GM13977 (cell line): ENCODE measurements at regions not wholly inside any gene's neighbourhood (a gene's known extent, or its start where the extent isn't known, plus 50 kb on each side); places are given as distances from the start of the nearest gene placed in this dataset.
A peak's percentile ranks its signal among the peaks of the same experiment; 100 is the strongest.

Experiments
- DNase-seq: peaks from one replicate; pipeline ENCODE4 v3.0.0; 2012; ENCODE audit warnings: low spot score
- in situ Hi-C: fragments of 300-500 bp; cut with MboI; formaldehyde crosslinking; loops from one replicate; pipeline ENCODE4 v1.12.0; 2022; ENCODE audit warnings: low sequenced_read_pairs, low pct_unique_long_range_greater_than_20kb, mixed read lengths, inconsistent platforms; ENCODE audit not compliant: unreplicated experiment
- TF ChIP-seq, protein P1 (sequence below): IDR thresholded peaks from 2 replicates; pipeline ENCODE4 v1.5.1; 2012; ENCODE audit warnings: mild to moderate bottlenecking, control low read depth; ENCODE audit not compliant: insufficient read depth; ENCODE audit errors: extremely low read depth, missing control alignments

DNA sequence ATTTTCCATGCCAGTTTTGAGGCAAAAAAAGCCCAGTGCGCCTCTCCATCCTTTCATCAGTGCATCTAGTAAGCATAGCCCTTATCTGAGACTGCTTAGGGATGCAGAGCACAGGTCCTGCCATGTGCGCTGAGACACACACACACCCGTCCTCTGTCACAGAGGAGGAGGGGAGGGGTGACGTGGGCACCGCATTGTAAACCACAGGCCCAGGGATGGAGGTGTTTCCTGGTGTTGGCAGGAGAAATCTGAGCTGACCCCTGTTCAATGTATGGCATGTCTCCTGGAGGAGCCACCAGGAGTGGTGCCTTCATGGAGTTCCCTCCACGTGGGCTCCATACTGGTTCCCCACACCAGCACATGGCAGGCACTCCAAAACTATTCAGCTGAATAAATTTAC lies 65.8 kb upstream of the HELT start:
- no peak for DNase-seq
- in situ Hi-C loops = no loop called here
- TF ChIP-seq, protein P1, sequence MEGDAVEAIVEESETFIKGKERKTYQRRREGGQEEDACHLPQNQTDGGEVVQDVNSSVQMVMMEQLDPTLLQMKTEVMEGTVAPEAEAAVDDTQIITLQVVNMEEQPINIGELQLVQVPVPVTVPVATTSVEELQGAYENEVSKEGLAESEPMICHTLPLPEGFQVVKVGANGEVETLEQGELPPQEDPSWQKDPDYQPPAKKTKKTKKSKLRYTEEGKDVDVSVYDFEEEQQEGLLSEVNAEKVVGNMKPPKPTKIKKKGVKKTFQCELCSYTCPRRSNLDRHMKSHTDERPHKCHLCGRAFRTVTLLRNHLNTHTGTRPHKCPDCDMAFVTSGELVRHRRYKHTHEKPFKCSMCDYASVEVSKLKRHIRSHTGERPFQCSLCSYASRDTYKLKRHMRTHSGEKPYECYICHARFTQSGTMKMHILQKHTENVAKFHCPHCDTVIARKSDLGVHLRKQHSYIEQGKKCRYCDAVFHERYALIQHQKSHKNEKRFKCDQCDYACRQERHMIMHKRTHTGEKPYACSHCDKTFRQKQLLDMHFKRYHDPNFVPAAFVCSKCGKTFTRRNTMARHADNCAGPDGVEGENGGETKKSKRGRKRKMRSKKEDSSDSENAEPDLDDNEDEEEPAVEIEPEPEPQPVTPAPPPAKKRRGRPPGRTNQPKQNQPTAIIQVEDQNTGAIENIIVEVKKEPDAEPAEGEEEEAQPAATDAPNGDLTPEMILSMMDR = no peak

DNA sequence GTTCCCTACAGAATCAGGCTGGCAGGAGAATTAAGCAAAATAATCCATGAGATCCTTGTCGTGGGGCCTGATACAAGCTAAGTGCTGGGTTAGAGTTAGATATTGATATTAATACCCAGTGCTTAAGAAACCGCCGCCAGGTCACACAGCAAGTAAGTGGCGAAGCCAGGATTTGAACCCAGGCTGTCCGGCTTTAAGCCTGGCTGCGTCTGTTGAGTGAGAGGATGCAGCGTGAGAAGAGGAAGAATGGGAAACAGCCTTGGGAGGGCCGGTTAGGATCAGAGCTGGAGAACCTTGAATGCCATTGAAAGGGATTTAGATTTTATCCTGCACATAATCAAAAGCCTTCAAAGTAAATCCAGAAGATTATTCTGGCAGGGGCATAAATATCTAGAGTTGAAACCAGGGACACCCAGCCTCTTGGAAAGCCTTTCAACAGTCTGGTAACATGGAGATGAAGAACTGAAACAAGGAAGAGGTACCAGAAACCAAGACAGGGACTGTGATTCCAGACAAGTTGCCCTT lies 64.8 kb upstream of the HELT start:
- no peak for DNase-seq
- TF ChIP-seq, protein P1 = no peak
- in situ Hi-C loops = no loop called here

DNA sequence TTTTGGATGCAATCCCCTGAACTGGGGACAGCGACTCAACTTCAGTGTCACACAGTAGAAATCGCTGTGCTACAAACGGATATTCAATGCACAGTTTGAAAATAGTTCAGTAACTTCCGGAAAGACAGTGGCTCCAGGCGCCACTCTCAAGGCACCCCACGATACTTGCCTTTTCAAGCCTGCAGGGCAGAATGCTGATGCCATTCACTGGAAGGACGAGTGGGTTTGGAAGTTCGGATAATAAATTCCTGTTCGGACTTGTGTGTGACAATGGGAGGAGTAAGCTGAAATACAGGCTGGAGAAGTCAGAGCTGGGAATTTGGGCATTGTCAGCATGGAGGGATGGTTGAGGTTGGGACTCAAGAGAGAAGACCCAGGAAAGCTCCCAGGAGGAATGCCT lies 64.3 kb upstream of the HELT start:
- in situ Hi-C loops = no loop called here
- TF ChIP-seq, protein P1 = no peak
- DNase-seq = no peak

DNA sequence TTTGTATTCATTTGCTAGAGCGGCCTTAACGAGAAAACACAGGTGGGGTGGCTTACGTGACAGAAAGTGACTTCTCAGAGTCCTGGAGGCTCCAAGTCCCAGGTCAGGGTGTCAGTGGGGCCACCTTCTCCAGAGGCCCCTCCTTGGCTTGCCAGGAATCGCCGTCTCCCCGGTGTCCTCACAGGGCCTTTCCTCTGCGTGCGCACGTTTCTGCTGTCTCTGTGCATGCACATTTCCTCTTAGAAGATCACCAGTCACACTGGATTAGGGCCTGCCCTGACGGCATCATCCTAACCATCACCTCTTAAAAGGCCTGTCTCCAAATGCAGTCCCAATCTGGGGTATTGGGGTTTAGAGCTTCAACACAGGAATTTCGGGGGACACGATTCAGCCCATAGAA lies 63.8 kb upstream of the HELT start:
- in situ Hi-C loops = no loop called here
- TF ChIP-seq, protein P1 = no peak
- no peak for DNase-seq

DNA sequence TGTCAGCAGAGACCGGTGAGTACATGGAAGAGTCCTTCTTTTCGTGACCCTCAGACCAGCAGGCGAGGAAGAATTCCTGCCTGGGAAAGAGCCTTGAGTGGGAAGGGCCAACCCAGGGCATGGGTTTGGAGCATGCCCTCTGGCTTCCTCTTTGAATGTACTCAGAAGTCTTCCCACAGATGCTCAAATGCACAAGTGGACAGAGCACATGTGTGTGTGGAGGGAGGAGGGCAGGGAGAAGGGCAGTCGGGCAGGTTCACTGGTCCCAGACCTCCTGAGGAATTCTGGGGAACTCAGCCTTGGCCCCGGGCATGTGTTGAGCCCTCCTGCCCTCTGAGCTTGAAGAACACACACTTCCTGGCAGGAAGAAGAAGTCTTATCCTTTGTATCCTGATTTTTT lies 63.2 kb upstream of the HELT start:
- in situ Hi-C loops = no loop called here
- DNase-seq = no peak
- TF ChIP-seq, protein P1 = no peak

DNA sequence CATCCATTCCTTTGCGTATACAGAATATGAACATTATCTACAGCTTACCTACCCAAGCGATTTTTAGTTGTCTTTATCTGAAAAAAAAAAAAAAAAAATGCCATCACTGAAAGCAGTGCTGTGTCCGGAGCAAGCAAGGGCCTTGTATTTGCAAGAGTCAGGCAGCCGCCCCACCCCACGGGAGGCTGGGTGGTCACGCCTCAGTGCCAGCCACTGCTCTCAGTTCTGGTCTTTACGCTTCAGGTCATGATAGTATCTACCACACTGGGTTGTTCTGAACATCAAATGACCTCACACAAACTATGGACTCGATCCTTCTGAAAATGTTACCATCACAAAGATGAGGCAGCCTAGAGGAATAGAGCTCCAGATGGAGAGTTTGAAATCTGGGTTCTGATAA lies 62.7 kb upstream of the HELT start:
- in situ Hi-C loops = no loop called here
- peak; percentile 57 for DNase-seq
- TF ChIP-seq, protein P1 = no peak
